ENCODE measurements at regions not wholly inside any gene's neighbourhood (a gene's known extent, or its start where the extent isn't known, plus 50 kb on each side); places are given as distances from the start of the nearest gene placed in this dataset.
"Not testable (repeated sequence)": the region's sequence is repeated elsewhere in the genome, so short reads cannot be mapped to it uniquely, and the experiment has no call there.

GRCh38 chr3:154642145-154642544 lies 212.2 kb upstream of the GPR149 start:
- no peak for TF ChIP-seq CTCF (IDR thresholded peaks at IDR 0.05; ENCODE audit: insufficient read depth, low read depth, low read length)
- Histone ChIP-seq H3K36me3 (ENCODE audit: control insufficient read depth, insufficient read depth, low read length) (no peaks in the 10 kb centered on the region), H3K27me3 (ENCODE audit: control insufficient read depth, insufficient read depth, low read length) (no peaks in the 10 kb centered on the region), H3K4me3 (ENCODE audit: low read depth, low read length) (no peak overlapping the region)
- DNase-seq (ENCODE audit: low read depth), result no peak
- ChIA-PET POLR2A (no interaction called here), CTCF (no interaction called here)

DNA sequence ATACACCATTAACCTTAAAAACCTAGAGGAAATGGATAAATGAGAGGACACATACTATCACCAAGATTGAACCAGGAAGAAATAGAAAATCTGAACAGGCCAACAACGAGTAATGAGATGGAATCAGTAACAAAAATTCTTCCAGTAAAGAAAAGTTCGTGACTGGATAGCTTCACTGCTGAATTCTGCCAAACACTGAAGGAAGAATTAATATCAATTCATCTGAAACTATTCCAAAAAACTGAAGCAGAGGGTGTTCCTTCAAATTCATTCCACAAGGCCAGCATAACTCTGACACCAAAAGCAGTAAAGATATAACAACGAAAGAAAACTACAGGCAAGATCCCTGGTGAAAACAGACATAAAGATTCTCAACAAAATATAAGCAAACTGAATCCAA lies 195.8 kb upstream of the GPR149 start:
- no peaks in the 10 kb centered on the region for H3K27me3 ChIP-seq (ENCODE audit: control insufficient read depth, insufficient read depth, low read length)
- H3K4me3 ChIP-seq (ENCODE audit: low read depth, low read length), result no peak overlapping the region
- no peak for TF ChIP-seq CTCF (IDR thresholded peaks at IDR 0.05; ENCODE audit: insufficient read depth, low read depth, low read length)
- ChIA-PET CTCF (no interaction called here), POLR2A (no interaction called here)
- no peaks in the 10 kb centered on the region for H3K36me3 ChIP-seq (ENCODE audit: control insufficient read depth, insufficient read depth, low read length)
- DNase-seq (ENCODE audit: low read depth), result no peak

DNA sequence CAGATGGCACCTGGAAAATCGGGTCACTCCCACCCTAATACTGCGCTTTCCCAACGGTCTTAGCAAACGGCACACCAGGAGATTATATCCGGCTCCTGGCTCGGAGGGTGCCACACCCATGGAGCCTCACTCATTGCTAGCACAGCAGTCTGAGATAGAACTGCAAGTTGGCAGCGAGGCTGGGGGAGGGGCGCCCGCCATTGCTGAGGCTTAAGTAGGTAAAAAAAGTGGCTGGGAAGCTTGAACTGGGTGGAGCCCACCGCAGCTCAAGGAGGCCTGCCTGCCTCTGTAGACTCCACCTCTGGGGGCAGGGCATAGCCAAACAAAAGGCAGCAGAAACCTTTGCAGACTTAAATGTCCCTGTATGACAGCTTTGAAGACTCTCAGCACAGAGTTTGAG lies 189.6 kb upstream of the GPR149 start:
- H3K4me3 ChIP-seq (ENCODE audit: low read depth, low read length); CTCF ChIA-PET; H3K36me3 ChIP-seq (ENCODE audit: control insufficient read depth, insufficient read depth, low read length); H3K27me3 ChIP-seq (ENCODE audit: control insufficient read depth, insufficient read depth, low read length); DNase-seq (ENCODE audit: low read depth); POLR2A ChIA-PET: not testable (repeated sequence)

DNA sequence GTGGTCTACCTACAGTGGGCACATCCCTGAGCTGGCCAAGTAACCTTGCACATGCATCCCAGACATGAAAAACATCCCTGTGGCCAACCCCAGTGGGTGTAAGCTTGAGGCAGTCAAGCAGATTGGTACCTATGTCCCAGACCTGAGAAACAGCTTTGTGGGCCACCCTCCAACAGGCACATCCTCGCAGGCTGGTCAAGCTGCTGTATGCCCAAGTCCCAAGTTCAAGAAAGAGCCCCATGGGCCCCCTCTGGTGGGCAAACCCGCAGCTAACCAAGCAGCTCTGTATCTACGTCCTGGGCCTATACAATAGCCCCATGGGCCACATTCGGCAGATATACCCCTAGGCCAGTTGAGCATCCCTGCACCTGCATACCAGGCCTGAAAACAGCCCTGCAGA lies 186.3 kb upstream of the GPR149 start:
- H3K36me3 ChIP-seq (ENCODE audit: control insufficient read depth, insufficient read depth, low read length), result no peaks in the 10 kb centered on the region
- TF ChIP-seq CTCF (IDR thresholded peaks at IDR 0.05; ENCODE audit: insufficient read depth, low read depth, low read length), result no peak
- no peaks in the 10 kb centered on the region for H3K27me3 ChIP-seq (ENCODE audit: control insufficient read depth, insufficient read depth, low read length)
- DNase-seq (ENCODE audit: low read depth), result no peak
- ChIA-PET POLR2A (no interaction called here), CTCF (no interaction called here)
- H3K4me3 ChIP-seq (ENCODE audit: low read depth, low read length), result no peak overlapping the region

GRCh38 chr3:154615471-154615870 lies 185.5 kb upstream of the GPR149 start:
- no peaks in the 10 kb centered on the region for H3K27me3 ChIP-seq (ENCODE audit: control insufficient read depth, insufficient read depth, low read length)
- POLR2A ChIA-PET, result no interaction called here
- no peak for DNase-seq (ENCODE audit: low read depth)
- no peak overlapping the region for H3K4me3 ChIP-seq (ENCODE audit: low read depth, low read length)
- CTCF ChIA-PET, result no interaction called here
- H3K36me3 ChIP-seq (ENCODE audit: control insufficient read depth, insufficient read depth, low read length), result no peaks in the 10 kb centered on the region
- TF ChIP-seq CTCF (IDR thresholded peaks at IDR 0.05; ENCODE audit: insufficient read depth, low read depth, low read length), result no peak

DNA sequence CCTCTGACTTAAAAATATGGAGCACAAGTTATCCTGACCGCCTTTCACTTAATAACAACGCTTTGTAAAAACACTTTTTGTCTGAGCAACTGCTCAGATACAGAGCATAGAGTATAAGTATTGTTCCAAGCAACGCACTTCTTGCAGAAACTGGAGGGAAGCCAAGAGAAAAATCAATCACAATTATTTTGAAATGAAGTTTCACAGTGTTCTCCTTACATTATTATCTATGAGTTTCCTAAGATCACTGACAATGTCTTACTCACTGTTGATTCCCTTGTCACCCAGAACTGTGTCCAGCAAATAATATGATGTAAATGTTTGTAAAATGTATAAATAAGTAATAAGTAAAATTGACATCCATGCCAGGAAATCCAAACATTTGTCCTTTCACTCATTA lies 184.6 kb upstream of the GPR149 start:
- Histone ChIP-seq H3K4me3 (ENCODE audit: low read depth, low read length) (no peak overlapping the region), H3K36me3 (ENCODE audit: control insufficient read depth, insufficient read depth, low read length) (no peaks in the 10 kb centered on the region), H3K27me3 (ENCODE audit: control insufficient read depth, insufficient read depth, low read length) (no peaks in the 10 kb centered on the region)
- CTCF ChIA-PET, result no interaction called here
- TF ChIP-seq CTCF (IDR thresholded peaks at IDR 0.05; ENCODE audit: insufficient read depth, low read depth, low read length), result no peak
- no peak for DNase-seq (ENCODE audit: low read depth)
- POLR2A ChIA-PET, result no interaction called here

All from BJ (cell line).